MM.1S (cell line): ENCODE measurements at regions not wholly inside any gene's neighbourhood (a gene's known extent, or its start where the extent isn't known, plus 50 kb on each side); places are given as distances from the start of the nearest gene placed in this dataset.

Experiments
- DNase-seq: peaks from one replicate; pipeline ENCODE4 v3.0.0-alpha.2; 2015
- H2AFZ ChIP-seq: fragments of 300-600 bp; sonication (generic); 2 replicates; pipeline ENCODE4 v1.6.0; 2016; ENCODE audit warnings: antibody characterized with exemption, low read length
- H3F3A ChIP-seq: fragments of 300-600 bp; sonication (generic); 2 replicates; pipeline ENCODE4 v1.6.1; 2016; ENCODE audit warnings: mild to moderate bottlenecking, antibody characterized with exemption, low read length, moderate library complexity, mixed read lengths; ENCODE audit not compliant: insufficient read depth
- H3K27ac ChIP-seq: fragments of 300-600 bp; sonication (generic); 2 replicates; pipeline ENCODE4 v1.5.1; 2016; ENCODE audit warnings: mild to moderate bottlenecking, low read length
- H3K27me3 ChIP-seq: fragments of 300-600 bp; sonication (generic); replicated peaks from 2 replicates; pipeline ENCODE4 v1.6.0; 2016; ENCODE audit warnings: low read length; ENCODE audit not compliant: insufficient read depth
- H3K36me3 ChIP-seq: fragments of 300-600 bp; sonication (generic); replicated peaks from 2 replicates; pipeline ENCODE4 v1.6.1; 2016; ENCODE audit warnings: mild to moderate bottlenecking, low read length, mixed read lengths; ENCODE audit not compliant: insufficient read depth
- H3K4me1 ChIP-seq: fragments of 300-600 bp; sonication (generic); 2 replicates; pipeline ENCODE4 v1.6.1; 2016; ENCODE audit warnings: low read length, mixed read lengths
- H3K4me2 ChIP-seq: fragments of 300-600 bp; sonication (generic); 2 replicates; pipeline ENCODE4 v1.6.0; 2016; ENCODE audit warnings: low read depth, low read length
- H3K4me3 ChIP-seq: fragments of 300-600 bp; sonication (generic); 2 replicates; pipeline ENCODE4 v1.5.1; 2016; ENCODE audit warnings: low read length, mixed read lengths
- H3K79me2 ChIP-seq: fragments of 300-600 bp; sonication (generic); 2 replicates; pipeline ENCODE4 v1.6.1; 2016; ENCODE audit warnings: mixed run types, low read length, mixed read lengths
- H3K9ac ChIP-seq: fragments of 300-600 bp; sonication (generic); 2 replicates; pipeline ENCODE4 v1.6.1; 2016; ENCODE audit warnings: low read length, mixed read lengths
- H3K9me2 ChIP-seq: fragments of 300-600 bp; sonication (generic); replicated peaks from 2 replicates; pipeline ENCODE4 v1.6.1; 2016; ENCODE audit warnings: mild to moderate bottlenecking, low read length, mixed read lengths; ENCODE audit not compliant: insufficient read depth
- H3K9me3 ChIP-seq: fragments of 300-600 bp; sonication (generic); replicated peaks from 2 replicates; pipeline ENCODE4 v1.6.1; 2016; ENCODE audit warnings: mild to moderate bottlenecking, low read length, mixed read lengths; ENCODE audit not compliant: insufficient read depth
- H4K20me1 ChIP-seq: fragments of 300-600 bp; sonication (generic); 2 replicates; pipeline ENCODE4 v1.6.1; 2016; ENCODE audit warnings: mild to moderate bottlenecking, low read length, moderate library complexity, mixed read lengths; ENCODE audit not compliant: insufficient read depth
- CTCF ChIP-seq: fragments of 300-600 bp; sonication (generic); IDR thresholded peaks from 2 replicates; pipeline ENCODE4 v1.5.1; 2016; ENCODE audit warnings: antibody characterized with exemption, low read length, mixed read lengths
- EZH2 ChIP-seq: fragments of 300-600 bp; sonication (generic); optimal IDR thresholded peaks from 2 replicates; pipeline ENCODE3; 2017; ENCODE audit warnings: low read depth, mild to moderate bottlenecking, antibody characterized with exemption, low read length, mixed read lengths
- EZH2phosphoT487 ChIP-seq: fragments of 300-600 bp; sonication (generic); IDR thresholded peaks from 2 replicates; pipeline ENCODE4 v1.6.1; 2018; ENCODE audit warnings: antibody characterized with exemption, low read length

GRCh38 chr21:15122241-15122640, 57.4 kb upstream of the NRIP1 start:
- Histone ChIP-seq H4K20me1 (no peaks in the 10 kb centered on the region), H3K27ac (no peak overlapping the region), H3K4me2 (no peak overlapping the region), H3K27me3 (no peaks in the 10 kb centered on the region), H3K4me3 (no peak overlapping the region), H3K79me2 (no peaks in the 10 kb centered on the region), H3K4me1 (no peaks in the 10 kb centered on the region), H3K36me3 (no peaks in the 10 kb centered on the region), H3F3A (no peaks in the 10 kb centered on the region), H2AFZ (no peak overlapping the region), H3K9ac (no peak overlapping the region), H3K9me3 (no peaks in the 10 kb centered on the region), H3K9me2 (no peaks in the 10 kb centered on the region)
- DNase-seq, result no peak
- no peak for TF ChIP-seq EZH2
- no peak for TF ChIP-seq EZH2phosphoT487
- no peak for TF ChIP-seq CTCF

- H3K27ac ChIP-seq, result no peak overlapping the region
- no peak for TF ChIP-seq EZH2phosphoT487
- TF ChIP-seq CTCF, result no peak
- no peak for TF ChIP-seq EZH2
- H3K9me2 ChIP-seq, result no peaks in the 10 kb centered on the region
- no peaks in the 10 kb centered on the region for H4K20me1 ChIP-seq
- no peak overlapping the region for H2AFZ ChIP-seq
- H3K9me3 ChIP-seq, result no peaks in the 10 kb centered on the region
- H3K9ac ChIP-seq, result no peak overlapping the region
- DNase-seq, result no peak
- no peaks in the 10 kb centered on the region for H3K79me2 ChIP-seq
- no peaks in the 10 kb centered on the region for H3F3A ChIP-seq
- H3K27me3 ChIP-seq, result no peaks in the 10 kb centered on the region
- no peak overlapping the region for H3K4me2 ChIP-seq
- no peak overlapping the region for H3K4me3 ChIP-seq
- no peaks in the 10 kb centered on the region for H3K4me1 ChIP-seq
- no peaks in the 10 kb centered on the region for H3K36me3 ChIP-seq
Measured at GRCh38 chr21:15124731-15125130, 59.9 kb upstream of the NRIP1 start.

DNA sequence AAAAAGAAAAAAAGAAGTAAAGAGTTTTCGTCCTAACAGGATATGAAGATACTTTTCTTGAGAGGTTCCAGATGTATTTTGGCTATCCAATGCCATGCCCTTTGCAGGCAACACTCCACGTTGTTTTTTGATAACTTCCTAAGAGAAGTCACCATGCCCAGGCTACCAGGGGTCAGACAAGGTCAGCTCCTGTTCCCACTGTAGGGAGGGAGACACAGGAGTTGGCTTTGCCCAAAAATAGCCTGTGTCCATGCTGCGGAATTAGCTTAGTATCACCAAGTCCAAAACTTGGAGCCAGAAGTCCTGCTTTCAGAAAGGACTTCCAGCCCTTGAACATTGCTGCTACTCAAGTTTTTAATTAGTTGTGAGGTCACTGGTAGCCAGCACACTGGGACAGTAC, 62.1 kb upstream of the NRIP1 start:
- Histone ChIP-seq H3K4me2 (no peak overlapping the region), H3F3A (no peaks in the 10 kb centered on the region), H3K9me3 (no peaks in the 10 kb centered on the region), H3K27ac (no peak overlapping the region), H3K9ac (no peak overlapping the region), H4K20me1 (no peaks in the 10 kb centered on the region), H3K9me2 (no peaks in the 10 kb centered on the region), H3K4me3 (no peak overlapping the region), H3K4me1 (no peaks in the 10 kb centered on the region), H2AFZ (no peak overlapping the region), H3K79me2 (no peaks in the 10 kb centered on the region), H3K27me3 (no peaks in the 10 kb centered on the region), H3K36me3 (no peaks in the 10 kb centered on the region)
- no peak for DNase-seq
- no peak for TF ChIP-seq EZH2phosphoT487
- TF ChIP-seq EZH2, result no peak
- no peak for TF ChIP-seq CTCF

DNA sequence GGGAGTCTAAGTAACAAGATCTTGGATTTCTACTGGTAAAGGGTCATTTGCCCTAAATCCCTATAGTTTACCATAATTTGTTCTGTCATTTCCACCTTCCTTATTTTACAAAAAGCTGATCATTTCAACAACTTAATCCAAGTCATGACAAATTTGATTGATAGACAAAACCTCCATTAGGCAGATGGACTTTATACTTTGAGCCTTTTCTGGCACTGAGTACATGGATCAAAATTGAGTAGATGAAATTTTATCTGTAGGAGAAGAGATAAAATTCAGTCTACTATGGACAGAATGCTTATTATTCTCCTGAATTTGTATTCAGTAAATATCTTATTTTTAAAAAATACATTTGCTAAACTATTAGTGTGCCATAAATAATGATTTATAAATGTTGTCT, 62.6 kb upstream of the NRIP1 start:
- Histone ChIP-seq H3K4me1 (no peaks in the 10 kb centered on the region), H3K27me3 (no peaks in the 10 kb centered on the region), H2AFZ (no peak overlapping the region), H4K20me1 (no peaks in the 10 kb centered on the region), H3K9me2 (no peaks in the 10 kb centered on the region), H3K9ac (no peak overlapping the region), H3K4me3 (no peak overlapping the region), H3F3A (no peaks in the 10 kb centered on the region), H3K9me3 (no peaks in the 10 kb centered on the region), H3K79me2 (no peaks in the 10 kb centered on the region), H3K4me2 (no peak overlapping the region), H3K36me3 (no peaks in the 10 kb centered on the region), H3K27ac (no peak overlapping the region)
- DNase-seq, result no peak
- TF ChIP-seq CTCF (no peak), EZH2 (no peak), EZH2phosphoT487 (no peak)
